ENCODE measurements at regions not wholly inside any gene's neighbourhood (a gene's known extent, or its start where the extent isn't known, plus 50 kb on each side); places are given as distances from the start of the nearest gene placed in this dataset.

DNA sequence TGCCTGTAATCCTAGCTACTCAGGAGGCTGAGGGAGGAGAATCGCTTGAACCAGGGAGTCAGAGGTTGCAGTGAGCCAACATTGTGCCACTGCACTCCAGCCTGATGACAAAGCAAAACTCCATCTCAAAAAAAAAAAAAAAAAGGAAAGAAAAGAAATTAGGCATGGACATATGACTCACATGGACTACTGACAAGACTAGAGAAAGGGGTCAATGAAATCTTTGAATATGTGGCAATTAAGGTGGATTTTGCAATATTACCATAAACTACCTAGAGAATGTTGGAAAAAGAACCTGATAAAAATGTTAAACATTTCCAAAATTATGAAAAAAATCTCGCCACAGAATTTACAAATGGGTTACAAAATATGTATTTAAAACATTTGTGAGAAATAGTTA is 873.6 kb downstream of the C12orf50 start:
- TF ChIP-seq POLR2A (IDR thresholded peaks at IDR 0.05), result no peak
- TF ChIP-seq, protein P1, sequence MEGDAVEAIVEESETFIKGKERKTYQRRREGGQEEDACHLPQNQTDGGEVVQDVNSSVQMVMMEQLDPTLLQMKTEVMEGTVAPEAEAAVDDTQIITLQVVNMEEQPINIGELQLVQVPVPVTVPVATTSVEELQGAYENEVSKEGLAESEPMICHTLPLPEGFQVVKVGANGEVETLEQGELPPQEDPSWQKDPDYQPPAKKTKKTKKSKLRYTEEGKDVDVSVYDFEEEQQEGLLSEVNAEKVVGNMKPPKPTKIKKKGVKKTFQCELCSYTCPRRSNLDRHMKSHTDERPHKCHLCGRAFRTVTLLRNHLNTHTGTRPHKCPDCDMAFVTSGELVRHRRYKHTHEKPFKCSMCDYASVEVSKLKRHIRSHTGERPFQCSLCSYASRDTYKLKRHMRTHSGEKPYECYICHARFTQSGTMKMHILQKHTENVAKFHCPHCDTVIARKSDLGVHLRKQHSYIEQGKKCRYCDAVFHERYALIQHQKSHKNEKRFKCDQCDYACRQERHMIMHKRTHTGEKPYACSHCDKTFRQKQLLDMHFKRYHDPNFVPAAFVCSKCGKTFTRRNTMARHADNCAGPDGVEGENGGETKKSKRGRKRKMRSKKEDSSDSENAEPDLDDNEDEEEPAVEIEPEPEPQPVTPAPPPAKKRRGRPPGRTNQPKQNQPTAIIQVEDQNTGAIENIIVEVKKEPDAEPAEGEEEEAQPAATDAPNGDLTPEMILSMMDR (IDR thresholded peaks at IDR 0.05 in 8 of 11, conservative IDR thresholded peaks at IDR 0.05 in 3 of 11), result no peak
